Vagina (tissue), 2 donors: ENCODE measurements at regions not wholly inside any gene's neighbourhood (a gene's known extent, or its start where the extent isn't known, plus 50 kb on each side); places are given as distances from the start of the nearest gene placed in this dataset.

Experiments used
- DNase-seq, 2 donors: peaks; one replicate each; pipeline ENCODE4 v3.0.0-alpha.2; 2017; ENCODE audit errors: extremely low spot score in 2 of 2
- H3K27ac ChIP-seq: fragments of 200-600 bp; sonication (generic); one replicate; pipeline ENCODE4 v1.5.1; 2019
- H3K27me3 ChIP-seq: fragments of 200-600 bp; sonication (generic); one replicate; pipeline ENCODE4 v1.5.1; 2019
- H3K36me3 ChIP-seq, 2 donors: fragments of 200-600 bp; sonication (generic); one replicate each; pipeline ENCODE4 v1.5.1; 2017 to 2019
- H3K4me1 ChIP-seq: fragments of 200-600 bp; sonication (generic); one replicate; pipeline ENCODE4 v1.5.1; 2019
- H3K4me3 ChIP-seq, 2 donors: fragments of 200-600 bp; sonication (generic); 1 replicate in 1 of 2; 2 replicates in 1 of 2; pipeline ENCODE4 v1.5.1; 2016 to 2019
- H3K9me3 ChIP-seq: fragments of 200-600 bp; sonication (generic); one replicate; pipeline ENCODE4 v1.5.1; 2019
- CTCF ChIP-seq, 3 experiments: fragments of 450-650 bp in 2 of 3; fragments of 200-600 bp in 1 of 3; sonication (generic) in 1 of 3; IDR thresholded peaks; one replicate each; pipeline ENCODE4 v1.5.1; 2017 to 2019; ENCODE audit warnings: antibody characterized with exemption in 3 of 3, mild to moderate bottlenecking in 2 of 3, moderate library complexity in 2 of 3
- POLR2A ChIP-seq, 2 donors: fragments of 450-650 bp; IDR thresholded peaks; one replicate each; pipeline ENCODE4 v1.6.1; 2017; ENCODE audit warnings: antibody characterized with exemption in 2 of 2, mild to moderate bottlenecking in 2 of 2, moderate library complexity in 2 of 2
- POLR2AphosphoS5 ChIP-seq, 2 donors: sonication (generic); formaldehyde crosslinking; IDR thresholded peaks; one replicate each; pipeline ENCODE4 v1.9.0; 2017; ENCODE audit warnings: antibody characterized with exemption in 2 of 2, mild to moderate bottlenecking in 2 of 2, low read depth in 1 of 2; ENCODE audit not compliant: insufficient read depth in 1 of 2
- intact Hi-C: fragments of 100-400 bp; cut with DNase I; formaldehyde crosslinking; loops from one replicate; pipeline ENCODE4 v1.15.1; 2023

- no peak for DNase-seq
- Histone ChIP-seq H3K9me3 (no peaks in the 10 kb centered on the region), H3K27me3 (no peaks in the 10 kb centered on the region), H3K36me3 (no peaks in the 10 kb centered on the region), H3K4me3 (no peak overlapping the region), H3K27ac (no peak overlapping the region), H3K4me1 (peaks cover 24% of the 10 kb centered on the region)
- TF ChIP-seq POLR2AphosphoS5 (IDR thresholded peaks at IDR 0.05; ENCODE audit: insufficient read depth in 1 of 2, low read depth in 1 of 2) (no peak), POLR2A (IDR thresholded peaks at IDR 0.05) (no peak), CTCF (IDR thresholded peaks at IDR 0.05) (no peak)
- intact Hi-C loops: no loop called here
Observed at GRCh38 chr2:120797421-120798221, 62.0 kb downstream of the GLI2 start.

DNA sequence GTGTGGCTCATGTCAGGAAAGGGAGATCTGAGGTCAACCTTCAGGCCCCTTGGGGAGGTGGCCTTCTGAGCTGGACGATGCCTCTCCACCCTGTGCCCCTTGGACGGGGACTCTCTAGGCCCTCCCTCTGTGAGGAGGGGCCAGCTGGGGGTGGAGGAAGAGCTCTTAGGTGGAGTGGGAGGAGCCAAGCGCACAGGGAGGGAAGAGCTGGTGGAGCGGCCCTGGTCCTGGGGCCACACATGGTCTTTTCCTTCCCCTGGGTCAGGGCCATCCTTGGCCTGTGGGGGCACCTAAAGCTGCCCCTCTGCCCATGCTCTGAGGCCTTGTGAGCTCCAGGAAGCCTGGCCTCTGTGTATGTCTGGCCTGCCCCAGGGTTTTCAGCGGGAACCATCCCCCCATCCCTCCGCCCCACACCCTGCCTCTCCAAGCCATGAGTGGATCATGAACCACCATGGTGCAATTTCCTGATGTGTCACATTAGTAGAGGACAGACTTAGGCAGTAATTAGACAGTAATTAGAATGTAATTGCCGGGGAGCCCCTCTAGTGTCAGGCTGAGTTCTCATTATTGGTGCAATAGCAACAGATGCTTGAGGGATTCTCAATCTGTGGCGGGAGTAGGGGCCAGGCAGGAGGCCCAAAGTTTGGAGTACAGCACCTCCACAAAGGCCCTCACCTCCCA is 63.0 kb downstream of the GLI2 start:
- TF ChIP-seq POLR2AphosphoS5 (IDR thresholded peaks at IDR 0.05; ENCODE audit: insufficient read depth in 1 of 2, low read depth in 1 of 2): no peak
- no peak for TF ChIP-seq POLR2A (IDR thresholded peaks at IDR 0.05)
- no peak for TF ChIP-seq CTCF (IDR thresholded peaks at IDR 0.05)
- Histone ChIP-seq H3K4me1 (peaks cover 23% of the 10 kb centered on the region), H3K36me3 (no peaks in the 10 kb centered on the region), H3K27me3 (no peaks in the 10 kb centered on the region), H3K4me3 (no peak overlapping the region), H3K27ac (no peak overlapping the region), H3K9me3 (no peaks in the 10 kb centered on the region)
- intact Hi-C loops: no loop called here
- no peak for DNase-seq

DNA sequence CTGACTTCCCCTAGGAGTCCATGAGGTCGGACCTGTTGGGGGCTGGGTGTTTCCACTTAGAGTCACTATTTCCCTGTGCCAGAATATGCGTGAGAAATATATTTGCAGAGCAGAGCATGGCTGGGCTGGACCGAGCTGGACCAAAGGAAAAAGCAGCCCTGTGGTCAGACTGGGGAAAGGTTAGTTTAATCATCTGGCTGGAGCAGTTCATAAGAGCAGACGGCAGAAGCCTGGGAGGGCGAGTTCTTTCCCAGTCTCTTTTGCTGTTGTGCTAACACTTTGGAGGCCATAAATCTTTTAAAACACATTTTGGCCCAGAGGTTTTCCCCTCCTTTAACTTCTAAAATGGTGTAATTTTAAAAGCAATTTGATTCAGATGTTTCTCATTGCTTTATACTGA is 66.5 kb downstream of the GLI2 start:
- intact Hi-C loops: no loop called here
- no peak for TF ChIP-seq CTCF (IDR thresholded peaks at IDR 0.05)
- no peak for TF ChIP-seq POLR2AphosphoS5 (IDR thresholded peaks at IDR 0.05; ENCODE audit: insufficient read depth in 1 of 2, low read depth in 1 of 2)
- no peak for TF ChIP-seq POLR2A (IDR thresholded peaks at IDR 0.05)
- Histone ChIP-seq H3K27me3 (no peaks in the 10 kb centered on the region), H3K27ac (peak overlapping the region; percentile 49), H3K36me3 (no peaks in the 10 kb centered on the region), H3K4me3 (no peak overlapping the region), H3K4me1 (peaks cover 13% of the 10 kb centered on the region), H3K9me3 (no peaks in the 10 kb centered on the region)
- DNase-seq: no peak

- Histone ChIP-seq H3K27ac (peak overlapping the region; percentile 49), H3K4me3 (no peak overlapping the region), H3K4me1 (peaks cover 13% of the 10 kb centered on the region), H3K9me3 (no peaks in the 10 kb centered on the region), H3K36me3 (no peaks in the 10 kb centered on the region), H3K27me3 (no peaks in the 10 kb centered on the region)
- TF ChIP-seq POLR2AphosphoS5 (IDR thresholded peaks at IDR 0.05; ENCODE audit: insufficient read depth in 1 of 2, low read depth in 1 of 2) (no peak), CTCF (IDR thresholded peaks at IDR 0.05) (no peak), POLR2A (IDR thresholded peaks at IDR 0.05) (no peak)
- intact Hi-C loops: no loop called here
- DNase-seq: no peak
Observed at GRCh38 chr2:120802867-120803484, 67.3 kb downstream of the GLI2 start.
